Thoracic aorta (tissue), 2 donors: ENCODE measurements at regions not wholly inside any gene's neighbourhood (a gene's known extent, or its start where the extent isn't known, plus 50 kb on each side); places are given as distances from the start of the nearest gene placed in this dataset.

Experiments used
- ATAC-seq: fragments of 150-250 bp; one replicate; pipeline ENCODE4 v1.8.0; 2017; ENCODE audit warnings: low read depth; ENCODE audit not compliant: insufficient number of reproducible peaks, low FRiP score
- DNase-seq: peaks from one replicate; pipeline ENCODE4 v3.0.0-alpha.2; 2020; ENCODE audit warnings: low spot score
- H3K27ac ChIP-seq, 2 donors: fragments of 200-600 bp; sonication (generic); 1 replicate in 1 of 2; 2 replicates in 1 of 2; pipeline ENCODE4 v1.5.1; 2016; ENCODE audit warnings: mild to moderate bottlenecking in 2 of 2, moderate library complexity in 2 of 2
- H3K27me3 ChIP-seq: fragments of 200-600 bp; sonication (generic); replicated peaks from 2 replicates; pipeline ENCODE4 v1.6.0; 2016; ENCODE audit warnings: mild to moderate bottlenecking; ENCODE audit not compliant: insufficient read depth
- H3K36me3 ChIP-seq: fragments of 200-600 bp; sonication (generic); one replicate; pipeline ENCODE4 v1.5.1; 2016
- H3K4me1 ChIP-seq, 2 donors: fragments of 200-600 bp; sonication (generic); 1 replicate in 1 of 2; 2 replicates in 1 of 2; pipeline versions ENCODE4 v1.5.1 to v1.6.0; 2016; ENCODE audit warnings: low read depth in 2 of 2, mild to moderate bottlenecking in 1 of 2; ENCODE audit not compliant: control insufficient read depth in 1 of 2
- H3K4me3 ChIP-seq: fragments of 200-600 bp; sonication (generic); 2 replicates; pipeline ENCODE4 v1.5.1; 2016; ENCODE audit warnings: mild to moderate bottlenecking
- H3K9me3 ChIP-seq: fragments of 200-600 bp; sonication (generic); 2 replicates; pipeline ENCODE4 v1.5.1; 2016
- CTCF ChIP-seq: fragments of 200-600 bp; sonication (generic); IDR thresholded peaks from one replicate; pipeline ENCODE4 v1.5.1; 2019; ENCODE audit warnings: antibody characterized with exemption

GRCh38 chr3:89622063-89622700 is 514.8 kb downstream of the EPHA3 start:
- TF ChIP-seq CTCF: no peak
- Histone ChIP-seq H3K4me1 (no peaks in the 10 kb centered on the region), H3K9me3 (no peaks in the 10 kb centered on the region), H3K27ac (no peak overlapping the region), H3K27me3 (no peaks in the 10 kb centered on the region), H3K36me3 (no peaks in the 10 kb centered on the region), H3K4me3 (no peak overlapping the region)
- DNase-seq: no peak
- no peak for ATAC-seq

GRCh38 chr3:89624494-89624893 is 517.1 kb downstream of the EPHA3 start:
- no peak for TF ChIP-seq CTCF
- no peak for ATAC-seq

DNA sequence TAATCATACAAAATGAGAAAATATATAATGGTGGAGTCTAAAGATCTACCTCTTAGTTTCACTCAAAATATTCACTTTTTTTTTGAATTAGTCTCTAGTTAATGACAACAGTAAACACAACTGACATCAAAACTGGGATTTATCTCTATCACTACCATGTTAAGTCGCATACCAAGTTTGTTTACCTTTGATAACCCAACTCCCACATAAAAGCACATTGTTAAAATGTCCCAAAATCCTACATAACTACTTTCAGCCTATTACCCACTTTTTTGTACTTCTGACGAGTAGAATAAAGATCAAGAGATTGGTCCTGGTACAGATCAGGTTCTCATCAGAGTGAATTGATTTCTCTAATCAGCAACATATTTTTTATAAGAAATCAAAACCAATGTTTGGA is 518.5 kb downstream of the EPHA3 start:
- Histone ChIP-seq H3K27ac (no peak overlapping the region), H3K4me3 (no peak overlapping the region), H3K4me1 (no peaks in the 10 kb centered on the region), H3K9me3 (no peaks in the 10 kb centered on the region), H3K36me3 (no peaks in the 10 kb centered on the region), H3K27me3 (no peaks in the 10 kb centered on the region)
- no peak for TF ChIP-seq CTCF
- no peak for DNase-seq
- no peak for ATAC-seq

More at GRCh38 chr3:89624494-89624893, 517.1 kb downstream of the EPHA3 start:
- no peak overlapping the region for H3K27ac ChIP-seq
- H3K4me1 ChIP-seq: no peaks in the 10 kb centered on the region
- H3K9me3 ChIP-seq: no peaks in the 10 kb centered on the region
- DNase-seq: no peak
- no peaks in the 10 kb centered on the region for H3K27me3 ChIP-seq
- H3K4me3 ChIP-seq: no peak overlapping the region
- H3K36me3 ChIP-seq: no peaks in the 10 kb centered on the region

- DNase-seq (no peak), ATAC-seq (no peak)
- no peak for TF ChIP-seq CTCF
These were observed 521.6 kb downstream of the EPHA3 start for GRCh38 chr3:89628856-89629670.

DNA sequence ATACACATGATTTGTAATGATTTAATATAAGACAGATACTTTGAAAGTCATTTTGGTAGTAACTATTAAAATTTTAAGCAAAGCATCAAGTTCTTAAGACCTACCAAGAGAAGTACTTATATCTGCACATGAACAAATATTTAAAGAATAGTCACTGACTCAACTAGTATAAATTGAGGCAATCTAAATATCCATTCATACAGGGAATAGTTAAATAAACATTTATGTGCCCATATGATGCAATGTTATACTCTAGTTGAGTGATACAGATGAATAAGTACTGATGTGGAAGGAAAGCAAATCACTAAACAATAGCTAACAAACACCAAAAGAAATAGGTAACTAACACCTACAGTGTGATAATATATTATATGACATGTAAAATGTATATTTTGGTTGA is 527.7 kb downstream of the EPHA3 start:
- TF ChIP-seq CTCF: no peak

More at GRCh38 chr3:89628856-89629670, 521.6 kb downstream of the EPHA3 start:
- H3K9me3 ChIP-seq: no peaks in the 10 kb centered on the region
- H3K27me3 ChIP-seq: no peaks in the 10 kb centered on the region
- H3K36me3 ChIP-seq: no peaks in the 10 kb centered on the region
- no peaks in the 10 kb centered on the region for H3K4me1 ChIP-seq
- no peak overlapping the region for H3K27ac ChIP-seq
- no peak overlapping the region for H3K4me3 ChIP-seq

More for the DNA sequence above, 527.7 kb downstream of the EPHA3 start:
- Histone ChIP-seq H3K4me1 (no peaks in the 10 kb centered on the region), H3K27me3 (no peaks in the 10 kb centered on the region), H3K9me3 (no peaks in the 10 kb centered on the region), H3K4me3 (no peak overlapping the region), H3K27ac (no peak overlapping the region), H3K36me3 (no peaks in the 10 kb centered on the region)
- no peak for ATAC-seq
- DNase-seq: no peak
